ENCODE measurements at regions not wholly inside any gene's neighbourhood (a gene's known extent, or its start where the extent isn't known, plus 50 kb on each side); places are given as distances from the start of the nearest gene placed in this dataset.

- H3K4me3 ChIP-seq (ENCODE audit: low read depth in 1 of 3, low read length in 3 of 3) = no peak overlapping the region
- no peaks in the 10 kb centered on the region for H3K9me3 ChIP-seq (ENCODE audit: control insufficient read depth in 4 of 4, low read length in 3 of 4)
- H3K27me3 ChIP-seq (ENCODE audit: control insufficient read depth in 4 of 4, insufficient read depth in 4 of 4, low read length in 3 of 4) = peaks cover 0 to 3% (median 0%) of the 10 kb centered on the region in 4 donors
- no peaks in the 10 kb centered on the region for H3K4me1 ChIP-seq (ENCODE audit: control insufficient read depth in 4 of 4, insufficient read depth in 4 of 4, low read length in 3 of 4)
- H3K9ac ChIP-seq (ENCODE audit: low read depth in 1 of 2, low read length in 2 of 2) = no peak overlapping the region
- TF ChIP-seq CTCF (IDR thresholded peaks at IDR 0.05; ENCODE audit: low read depth, low read length, missing input control) (no peak), ZBTB33 (IDR thresholded peaks at IDR 0.05) (no peak), GABPA (IDR thresholded peaks at IDR 0.05 in 1 of 2, conservative IDR thresholded peaks at IDR 0.05 in 1 of 2) (no peak), JUND (IDR thresholded peaks at IDR 0.05) (no peak), RXRA (IDR thresholded peaks at IDR 0.05) (no peak), NR2F2 (IDR thresholded peaks at IDR 0.05) (no peak)
- no peak overlapping the region for H3K27ac ChIP-seq (ENCODE audit: low read depth in 1 of 2, low read length in 2 of 2)
- DNase-seq (ENCODE audit: low spot score) = no peak
- no peaks in the 10 kb centered on the region for H3K36me3 ChIP-seq (ENCODE audit: control insufficient read depth in 4 of 4, insufficient read depth in 3 of 4, low read depth in 1 of 4, low read length in 3 of 4)
- 39% methylated on average over 1 of the region's 1 CpG for WGBS
Observed at GRCh38 chr16:16830401-16830800, 451.5 kb downstream of the NPIPA7 start.

- Histone ChIP-seq H3K27ac (ENCODE audit: low read depth in 1 of 2, low read length in 2 of 2) (no peak overlapping the region), H3K36me3 (ENCODE audit: control insufficient read depth in 4 of 4, insufficient read depth in 3 of 4, low read depth in 1 of 4, low read length in 3 of 4) (no peaks in the 10 kb centered on the region), H3K4me3 (ENCODE audit: low read depth in 1 of 3, low read length in 3 of 3) (no peak overlapping the region), H3K9ac (ENCODE audit: low read depth in 1 of 2, low read length in 2 of 2) (no peak overlapping the region), H3K27me3 (ENCODE audit: control insufficient read depth in 4 of 4, insufficient read depth in 4 of 4, low read length in 3 of 4) (peaks cover 0 to 3% (median 0%) of the 10 kb centered on the region in 4 donors), H3K4me1 (ENCODE audit: control insufficient read depth in 4 of 4, insufficient read depth in 4 of 4, low read length in 3 of 4) (no peaks in the 10 kb centered on the region), H3K9me3 (ENCODE audit: control insufficient read depth in 4 of 4, low read length in 3 of 4) (no peaks in the 10 kb centered on the region)
- 59% methylated on average over 2 of the region's 2 CpGs for whole genome bisulfite sequencing
- DNase-seq (ENCODE audit: low spot score) = no peak
- TF ChIP-seq ATF3 (IDR thresholded peaks at IDR 0.05) = no peak
- no peak for TF ChIP-seq EGR1 (IDR thresholded peaks at IDR 0.05; ENCODE audit: low read depth in 2 of 2)
- no peak for TF ChIP-seq REST (IDR thresholded peaks at IDR 0.05)
Observed at GRCh38 chr16:16830973-16831372, 452.0 kb downstream of the NPIPA7 start.

GRCh38 chr16:16833165-16833564 lies 454.2 kb downstream of the NPIPA7 start:
- Histone ChIP-seq H3K4me3 (ENCODE audit: low read depth in 1 of 3, low read length in 3 of 3) (no peak overlapping the region), H3K9ac (ENCODE audit: low read depth in 1 of 2, low read length in 2 of 2) (no peak overlapping the region), H3K27me3 (ENCODE audit: control insufficient read depth in 4 of 4, insufficient read depth in 4 of 4, low read length in 3 of 4) (peaks cover 0 to 3% (median 0%) of the 10 kb centered on the region in 4 donors), H3K4me1 (ENCODE audit: control insufficient read depth in 4 of 4, insufficient read depth in 4 of 4, low read length in 3 of 4) (no peaks in the 10 kb centered on the region), H3K27ac (ENCODE audit: low read depth in 1 of 2, low read length in 2 of 2) (no peak overlapping the region), H3K9me3 (ENCODE audit: control insufficient read depth in 4 of 4, low read length in 3 of 4) (no peaks in the 10 kb centered on the region), H3K36me3 (ENCODE audit: control insufficient read depth in 4 of 4, insufficient read depth in 3 of 4, low read depth in 1 of 4, low read length in 3 of 4) (no peaks in the 10 kb centered on the region)
- WGBS = 76% methylated on average over 3 of the region's 3 CpGs
- TF ChIP-seq JUND (IDR thresholded peaks at IDR 0.05) = no peak
- no peak for TF ChIP-seq HNF4G (IDR thresholded peaks at IDR 0.05)
- no peak for TF ChIP-seq MAX (IDR thresholded peaks at IDR 0.05)
- TF ChIP-seq SP1 (IDR thresholded peaks at IDR 0.05) = no peak
- TF ChIP-seq RAD21 (IDR thresholded peaks at IDR 0.05) = no peak
- TF ChIP-seq FOXA2 (IDR thresholded peaks at IDR 0.05) = no peak
- no peak for TF ChIP-seq REST (IDR thresholded peaks at IDR 0.05)
- no peak for DNase-seq (ENCODE audit: low spot score)

Measured in liver (tissue), 8 donors.